HFFc6 (cell line): ENCODE measurements at regions not wholly inside any gene's neighbourhood (a gene's known extent, or its start where the extent isn't known, plus 50 kb on each side); places are given as distances from the start of the nearest gene placed in this dataset.

ENCODE experiments used
- DNase-seq: peaks from one replicate; pipeline ENCODE4 v3.0.0-alpha.2; 2018
- H3K27ac Mint-ChIP-seq: 2 replicates; pipeline ENCODE4 v1.8.0; 2020; ENCODE audit warnings: mild to moderate bottlenecking, mixed read lengths
- H3K27me3 Mint-ChIP-seq: 2 replicates; pipeline ENCODE4 v1.8.0; 2021; ENCODE audit warnings: mild to moderate bottlenecking, moderate library complexity, mixed read lengths; ENCODE audit not compliant: insufficient read depth
- H3K36me3 Mint-ChIP-seq: 2 replicates; pipeline ENCODE4 v1.8.0; 2021; ENCODE audit warnings: low read depth, mixed read lengths
- H3K4me1 Mint-ChIP-seq: 2 replicates; pipeline ENCODE4 v1.8.0; 2020; ENCODE audit warnings: low read depth, mixed read lengths
- H3K4me3 Mint-ChIP-seq: 2 replicates; pipeline ENCODE4 v1.8.0; 2020; ENCODE audit warnings: mild to moderate bottlenecking, moderate library complexity, mixed read lengths
- H3K9me3 Mint-ChIP-seq: 2 replicates; pipeline ENCODE4 v1.8.0; 2020; ENCODE audit warnings: mild to moderate bottlenecking, mixed read lengths
- CTCF ChIP-seq: fragments of 200-600 bp; sonication (generic); IDR thresholded peaks from 2 replicates; pipeline ENCODE4 v1.5.0; 2021; ENCODE audit warnings: antibody characterized with exemption, mild to moderate bottlenecking

DNA sequence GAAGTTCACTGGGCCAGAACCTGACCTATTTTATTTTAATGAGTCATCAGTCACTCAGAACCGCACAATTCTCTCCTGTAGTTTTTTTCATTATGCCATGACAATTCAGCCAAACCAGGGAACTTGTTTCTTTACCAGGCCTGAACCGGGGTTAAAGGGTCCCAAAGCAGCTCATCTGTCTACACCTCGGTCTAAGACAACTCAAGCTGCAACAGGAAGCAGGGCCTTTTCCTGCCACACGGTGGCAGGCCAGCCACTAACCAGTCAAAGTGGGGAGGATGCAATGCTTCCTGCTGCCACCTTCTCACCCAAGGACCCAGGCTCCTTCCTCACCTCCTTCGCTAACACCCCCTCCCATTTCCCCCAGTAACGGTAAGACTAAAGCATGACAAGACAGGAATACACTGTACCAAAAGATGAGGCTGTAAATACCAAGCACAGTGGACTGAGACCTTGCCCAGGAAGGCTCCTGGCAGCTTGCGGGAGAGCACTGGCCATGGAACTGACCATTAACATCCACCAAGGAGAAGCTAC is 56.7 kb upstream of the ACKR3 start:
- peaks cover 6% of the 10 kb centered on the region for H3K9me3 Mint-ChIP-seq
- no peak overlapping the region for H3K27ac Mint-ChIP-seq
- no peaks in the 10 kb centered on the region for H3K4me1 Mint-ChIP-seq
- peak; percentile 81 for TF ChIP-seq CTCF
- no peak overlapping the region for H3K4me3 Mint-ChIP-seq
- peaks cover 1% of the 10 kb centered on the region; the same call in 1 of the 2 replicates for H3K27me3 Mint-ChIP-seq
- peak; percentile 13 for DNase-seq
- no peaks in the 10 kb centered on the region for H3K36me3 Mint-ChIP-seq

- no peak for DNase-seq
- TF ChIP-seq CTCF = no peak
- no peak overlapping the region for H3K4me3 Mint-ChIP-seq
- H3K9me3 Mint-ChIP-seq = peaks cover 6% of the 10 kb centered on the region; the same call in 1 of the 2 replicates
- peaks cover 1% of the 10 kb centered on the region; the same call in 1 of the 2 replicates for H3K27me3 Mint-ChIP-seq
- no peaks in the 10 kb centered on the region for H3K36me3 Mint-ChIP-seq
- no peak overlapping the region for H3K27ac Mint-ChIP-seq
- no peaks in the 10 kb centered on the region for H3K4me1 Mint-ChIP-seq
Observed at GRCh38 chr2:236513956-236514355, 55.7 kb upstream of the ACKR3 start.

- no peak for DNase-seq
- H3K4me3 Mint-ChIP-seq = no peak overlapping the region
- TF ChIP-seq CTCF = no peak
- no peaks in the 10 kb centered on the region for H3K36me3 Mint-ChIP-seq
- peaks cover 1% of the 10 kb centered on the region; the same call in 1 of the 2 replicates for H3K27me3 Mint-ChIP-seq
- H3K27ac Mint-ChIP-seq = no peak overlapping the region
- H3K4me1 Mint-ChIP-seq = no peaks in the 10 kb centered on the region
- peaks cover 12% of the 10 kb centered on the region for H3K9me3 Mint-ChIP-seq
Observed at GRCh38 chr2:236516708-236517107, 52.9 kb upstream of the ACKR3 start.

- Mint-ChIP-seq H3K27me3 (peaks cover 1% of the 10 kb centered on the region; the same call in 1 of the 2 replicates), H3K27ac (no peak overlapping the region), H3K4me1 (no peaks in the 10 kb centered on the region), H3K36me3 (no peaks in the 10 kb centered on the region), H3K9me3 (peaks cover 10% of the 10 kb centered on the region), H3K4me3 (no peak overlapping the region)
- no peak for DNase-seq
- no peak for TF ChIP-seq CTCF
Observed at GRCh38 chr2:236517251-236518031, 52.2 kb upstream of the ACKR3 start.
